K562 (cell line): ENCODE measurements at regions not wholly inside any gene's neighbourhood (a gene's known extent, or its start where the extent isn't known, plus 50 kb on each side); places are given as distances from the start of the nearest gene placed in this dataset.

Experiments
- CSDE1 ChIP-seq, 2 experiments: fragments of 450-650 bp; IDR thresholded peaks; 2 replicates each; pipeline ENCODE4 v1.6.1; 2016; ENCODE audit warnings: mild to moderate bottlenecking in 1 of 2
- HSF4 ChIP-seq: fragments of 250-450 bp; sonication (Bioruptor Pico); IDR thresholded peaks from 2 replicates; pipeline ENCODE4 v2.1.2; 2022; ENCODE audit warnings: mild to moderate bottlenecking, moderate library complexity, borderline replicate concordance
- POLR2A ChIP-seq: fragments of 450-650 bp; conservative IDR thresholded peaks from 2 replicates; pipeline ENCODE4 v1.6.1; 2016
- TEAD2 ChIP-seq: fragments of 450-650 bp; IDR thresholded peaks from 2 replicates; pipeline ENCODE4 v1.6.1; 2016; ENCODE audit warnings: missing genetic modification characterization, control low read depth, missing compliant biosample characterization
- YBX1 ChIP-seq: fragments of 450-650 bp; IDR thresholded peaks from 2 replicates; pipeline ENCODE4 v1.7.1; 2016; ENCODE audit warnings: mild to moderate bottlenecking
- TF ChIP-seq, protein P1 (sequence below), 3 experiments: fragments of 200-800 bp in 1 of 3; sonication (Bioruptor generic) in 1 of 3; sonication (generic) in 1 of 3; formaldehyde crosslinking in 1 of 3; IDR thresholded peaks; 2 replicates each; pipeline versions ENCODE4 v1.6.1 to v1.8.0; 2016 to 2022; ENCODE audit warnings: mild to moderate bottlenecking in 2 of 3, missing compliant biosample characterization in 2 of 3, missing genetic modification characterization in 2 of 3, missing genetic modification reagents in 1 of 3
- TF ChIP-seq, protein P2 (sequence below), 3 experiments: IDR thresholded peaks in 2 of 3; conservative IDR thresholded peaks in 1 of 3; 2 replicates each; pipeline ENCODE4 v1.5.1; 2011 to 2012; ENCODE audit warnings: low read length in 3 of 3, mild to moderate bottlenecking in 3 of 3, control low read depth in 2 of 3, improper control_type of control experiment in 1 of 3, inconsistent platforms in 1 of 3, low read depth in 1 of 3, mixed read lengths in 1 of 3, moderate library complexity in 1 of 3; ENCODE audit not compliant: insufficient read depth in 2 of 3

DNA sequence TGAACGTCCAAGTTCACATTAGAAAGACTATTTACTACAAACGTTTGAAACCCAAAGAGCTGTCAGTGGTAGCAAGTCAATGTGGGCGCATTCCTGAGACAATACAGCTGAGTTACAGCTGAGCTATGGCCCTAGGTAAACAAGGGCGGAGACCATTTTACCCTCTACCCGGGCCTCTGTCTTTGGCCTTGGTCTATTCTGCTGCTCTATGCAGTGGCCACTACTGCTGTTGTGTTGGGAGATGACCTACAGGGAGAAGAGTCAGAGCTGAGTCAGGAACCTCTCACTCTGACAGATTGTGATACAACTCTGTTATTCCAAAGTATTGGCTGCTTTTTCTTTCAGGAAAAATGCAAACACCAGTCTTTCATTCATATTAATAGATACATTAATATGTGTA is 700.6 kb downstream of the SEMA5A start:
- no peak for TF ChIP-seq HSF4 (CRISPR knock-in tag)
- TF ChIP-seq, protein P1, sequence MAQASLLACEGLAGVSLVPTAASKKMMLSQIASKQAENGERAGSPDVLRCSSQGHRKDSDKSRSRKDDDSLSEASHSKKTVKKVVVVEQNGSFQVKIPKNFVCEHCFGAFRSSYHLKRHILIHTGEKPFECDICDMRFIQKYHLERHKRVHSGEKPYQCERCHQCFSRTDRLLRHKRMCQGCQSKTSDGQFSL (CRISPR knock-in tag; IDR thresholded peaks at IDR 0.05) = no peak
- TF ChIP-seq, protein P1 (tag; IDR thresholded peaks at IDR 0.05) = no peak
- TF ChIP-seq TEAD2 (tag) = no peak
- TF ChIP-seq, protein P2, sequence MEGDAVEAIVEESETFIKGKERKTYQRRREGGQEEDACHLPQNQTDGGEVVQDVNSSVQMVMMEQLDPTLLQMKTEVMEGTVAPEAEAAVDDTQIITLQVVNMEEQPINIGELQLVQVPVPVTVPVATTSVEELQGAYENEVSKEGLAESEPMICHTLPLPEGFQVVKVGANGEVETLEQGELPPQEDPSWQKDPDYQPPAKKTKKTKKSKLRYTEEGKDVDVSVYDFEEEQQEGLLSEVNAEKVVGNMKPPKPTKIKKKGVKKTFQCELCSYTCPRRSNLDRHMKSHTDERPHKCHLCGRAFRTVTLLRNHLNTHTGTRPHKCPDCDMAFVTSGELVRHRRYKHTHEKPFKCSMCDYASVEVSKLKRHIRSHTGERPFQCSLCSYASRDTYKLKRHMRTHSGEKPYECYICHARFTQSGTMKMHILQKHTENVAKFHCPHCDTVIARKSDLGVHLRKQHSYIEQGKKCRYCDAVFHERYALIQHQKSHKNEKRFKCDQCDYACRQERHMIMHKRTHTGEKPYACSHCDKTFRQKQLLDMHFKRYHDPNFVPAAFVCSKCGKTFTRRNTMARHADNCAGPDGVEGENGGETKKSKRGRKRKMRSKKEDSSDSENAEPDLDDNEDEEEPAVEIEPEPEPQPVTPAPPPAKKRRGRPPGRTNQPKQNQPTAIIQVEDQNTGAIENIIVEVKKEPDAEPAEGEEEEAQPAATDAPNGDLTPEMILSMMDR (IDR thresholded peaks at IDR 0.05 in 2 of 3, conservative IDR thresholded peaks at IDR 0.05 in 1 of 3; ENCODE audit: insufficient read depth in 2 of 3, low read depth in 1 of 3, low read length in 3 of 3) = no peak
- no peak for TF ChIP-seq YBX1
- TF ChIP-seq POLR2A = no peak
- TF ChIP-seq CSDE1 (IDR thresholded peaks at IDR 0.05) = no peak
